GM21515 (cell line): ENCODE measurements at regions not wholly inside any gene's neighbourhood (a gene's known extent, or its start where the extent isn't known, plus 50 kb on each side); places are given as distances from the start of the nearest gene placed in this dataset.

Source experiments
- ATAC-seq: cut with Tn5 transposase; IDR thresholded peaks from one replicate; pipeline ENCODE4 v1.9.1; 2021; ENCODE audit not compliant: unreplicated experiment

- no peak for ATAC-seq
Observed at GRCh38 chr1:60394436-60394835, 320.9 kb upstream of the C1orf87 start.

DNA sequence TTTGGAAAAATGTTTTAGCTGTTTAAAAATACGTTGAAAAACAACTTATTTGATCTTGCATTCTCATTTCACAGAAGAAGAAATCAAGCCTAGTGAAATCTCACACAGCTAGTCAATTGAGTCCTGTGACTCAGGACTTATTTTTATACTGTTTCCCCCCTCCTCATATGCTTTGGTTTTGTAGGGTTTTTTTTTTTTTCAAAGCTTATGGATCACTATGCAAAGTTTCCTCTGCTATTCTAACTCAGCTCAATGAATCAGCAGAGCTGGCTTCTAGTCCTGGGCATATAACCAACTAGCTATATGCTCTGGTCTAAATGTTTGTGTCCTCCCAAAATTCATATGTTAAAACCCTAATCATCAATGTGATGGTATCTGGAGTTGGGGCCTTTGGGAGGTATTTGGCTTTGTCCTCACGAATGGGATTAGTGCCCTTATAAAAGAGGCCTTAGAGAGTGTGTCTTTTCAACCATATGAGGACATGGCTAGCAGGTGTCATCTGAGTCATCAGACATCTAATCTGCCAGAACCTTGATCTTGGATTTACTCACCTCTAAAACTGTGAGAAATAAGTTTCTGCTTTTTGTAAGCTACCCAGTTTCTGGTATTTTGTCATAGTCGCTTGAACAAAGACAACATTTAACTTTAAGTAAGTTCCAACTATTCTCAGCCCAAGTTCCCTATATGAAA, 317.2 kb upstream of the C1orf87 start:
- peak; percentile 77 for ATAC-seq

DNA sequence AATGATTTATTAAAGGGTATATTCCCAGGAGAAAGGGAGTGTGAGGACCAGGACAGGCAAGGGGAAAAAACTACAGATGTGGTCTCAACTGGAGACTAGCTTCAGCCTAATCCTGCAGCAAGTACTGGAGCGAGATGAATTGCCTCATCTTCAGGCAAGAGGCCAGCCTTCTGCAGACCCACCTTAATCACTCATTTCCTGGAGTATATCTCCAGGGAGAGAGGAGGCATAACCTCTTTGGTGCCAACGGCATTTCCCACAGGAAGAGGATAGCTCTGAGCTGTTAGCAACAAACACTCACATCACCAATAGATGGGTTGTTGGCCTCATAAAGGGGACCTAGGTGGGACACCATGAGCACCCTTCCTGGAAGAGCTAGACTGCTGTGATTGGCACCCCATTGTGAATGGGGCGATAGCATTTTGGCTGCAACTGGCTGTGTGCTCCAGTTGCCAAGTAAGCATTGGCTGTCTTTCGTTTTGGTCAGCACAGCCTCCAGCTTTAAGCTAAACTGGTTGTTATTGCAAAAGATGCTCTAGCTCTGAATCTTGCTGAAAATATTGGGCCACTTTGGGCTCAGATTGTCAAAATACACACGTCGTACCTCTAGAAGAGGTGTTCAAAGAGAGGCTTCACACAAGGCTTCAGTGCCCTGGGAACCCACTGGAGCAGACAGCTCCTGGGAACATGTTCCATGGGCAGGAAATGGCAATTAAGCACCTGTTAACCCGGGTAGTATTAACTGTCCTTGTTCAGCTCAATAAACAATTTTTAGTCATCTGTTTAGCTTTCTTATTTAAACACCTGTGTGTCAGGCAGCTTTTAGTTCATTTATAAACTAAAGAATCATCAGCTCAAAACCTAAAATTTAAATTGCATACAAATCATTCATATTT, 314.8 kb upstream of the C1orf87 start:
- no peak for ATAC-seq

DNA sequence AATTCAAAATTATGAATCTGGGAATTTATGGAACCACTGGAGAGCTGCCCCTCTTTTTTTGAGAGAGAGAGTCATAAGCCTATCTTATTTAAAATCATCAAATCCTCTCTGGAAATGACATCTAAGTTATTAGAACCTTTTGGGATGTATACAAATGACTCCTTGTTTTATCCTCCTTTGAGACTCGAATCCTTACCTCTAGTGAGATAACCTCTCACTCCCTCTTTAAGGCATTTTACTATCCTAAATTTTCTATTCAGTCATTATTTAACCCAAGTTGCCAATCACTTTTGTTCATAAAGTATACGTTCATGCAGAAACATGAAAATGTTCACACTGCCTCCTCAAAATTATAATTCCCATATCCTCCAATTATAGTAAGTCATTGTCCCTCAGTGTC, 313.6 kb upstream of the C1orf87 start:
- no peak for ATAC-seq

DNA sequence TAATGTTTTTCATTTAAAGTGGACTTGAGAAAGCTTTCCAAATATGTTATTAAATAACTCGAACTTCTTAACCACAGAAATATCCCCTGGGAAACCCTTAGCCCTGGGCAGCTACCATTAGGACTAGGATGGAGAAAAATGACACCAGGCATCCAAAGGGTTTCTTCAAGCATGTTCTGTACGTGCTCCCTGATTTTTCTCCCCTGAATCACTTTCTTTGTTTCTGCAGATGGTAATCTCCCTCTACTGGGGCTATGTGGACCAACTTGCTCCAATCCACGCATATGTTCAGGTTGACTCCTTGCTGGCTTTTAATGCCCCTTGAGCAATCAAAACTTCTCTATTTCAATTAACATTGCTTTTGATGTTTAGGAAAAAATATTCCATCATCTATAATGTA, 312.7 kb upstream of the C1orf87 start:
- ATAC-seq, result no peak

GRCh38 chr1:60376196-60376595, 302.6 kb upstream of the C1orf87 start:
- no peak for ATAC-seq

DNA sequence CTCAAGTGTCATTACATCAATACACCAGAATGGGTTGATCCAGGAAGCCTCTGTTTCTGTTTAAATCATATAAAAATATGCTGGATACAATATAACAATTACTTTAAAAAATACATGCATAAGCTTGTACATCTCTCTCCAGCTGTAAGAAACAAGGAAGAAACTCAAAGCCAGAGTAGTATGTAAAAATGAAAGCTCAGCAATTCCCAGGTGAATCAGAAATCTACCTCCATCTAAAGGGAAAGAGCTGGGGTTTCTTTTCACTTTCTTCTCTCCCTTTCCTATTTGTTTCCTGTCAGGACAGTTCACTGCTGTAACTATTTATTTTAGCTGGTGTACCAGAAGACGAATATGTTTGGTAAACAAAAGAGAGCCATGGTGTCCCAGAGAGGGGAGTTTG, 301.0 kb upstream of the C1orf87 start:
- no peak for ATAC-seq

DNA sequence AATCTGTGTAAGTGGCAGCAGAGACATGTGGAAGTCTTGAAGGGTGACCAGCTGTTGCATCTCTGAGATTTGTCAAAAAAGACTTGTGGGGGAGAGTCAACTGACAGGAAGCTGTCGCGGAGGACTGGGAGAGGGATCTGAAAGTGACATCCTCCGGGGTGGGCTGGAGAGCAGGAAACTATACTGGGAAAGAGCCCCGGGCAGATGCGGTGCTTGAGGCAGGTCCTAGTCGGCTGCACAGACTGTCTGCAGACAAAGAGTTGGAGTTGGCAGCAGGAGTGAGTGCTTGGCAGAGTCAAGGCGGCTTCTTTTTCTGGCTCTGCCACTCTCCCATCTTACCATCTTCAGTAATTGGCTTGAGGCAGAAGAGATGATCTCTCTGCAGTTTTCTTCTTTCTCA, 294.0 kb upstream of the C1orf87 start:
- ATAC-seq, result no peak

- no peak for ATAC-seq
Observed at GRCh38 chr1:60359431-60359830, 285.9 kb upstream of the C1orf87 start.

DNA sequence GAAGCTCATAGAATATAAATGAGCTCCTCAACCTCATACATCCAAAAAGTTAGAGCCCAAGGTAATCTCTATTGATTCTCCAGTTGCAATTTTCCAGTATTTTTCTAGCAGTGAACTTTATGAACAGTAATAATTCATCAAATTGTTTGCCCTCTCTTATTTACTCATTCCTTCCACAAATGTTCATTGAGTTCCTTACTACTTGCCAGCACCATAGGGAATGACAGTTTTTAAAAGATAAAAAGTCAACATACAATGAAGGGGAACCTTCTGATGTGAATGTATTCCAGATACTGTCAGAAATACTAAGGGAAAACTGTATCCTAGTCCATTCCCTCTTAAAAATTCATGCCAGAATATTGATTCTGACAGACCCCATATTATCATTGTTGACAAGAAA, 277.0 kb upstream of the C1orf87 start:
- no peak for ATAC-seq

- no peak for ATAC-seq
Observed at GRCh38 chr1:60348884-60349283, 275.3 kb upstream of the C1orf87 start.

DNA sequence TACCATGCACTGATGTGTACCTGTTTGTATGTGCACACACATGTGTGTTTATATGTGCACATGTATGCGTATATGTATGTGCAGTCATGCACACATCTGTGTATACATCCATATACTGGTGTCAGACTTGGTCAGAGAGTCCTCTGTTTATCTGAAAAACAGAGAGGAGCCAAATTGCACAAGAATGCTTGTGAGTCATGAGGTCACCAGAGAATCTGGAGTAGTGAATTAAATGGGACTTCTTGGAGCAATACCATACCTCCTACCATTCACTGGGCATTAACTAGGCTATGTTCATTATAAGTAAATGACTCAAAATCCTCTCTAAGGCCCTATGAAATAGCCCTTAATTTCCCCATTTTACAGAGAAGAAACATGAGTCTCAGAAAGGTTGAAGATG, 272.1 kb upstream of the C1orf87 start:
- ATAC-seq, result no peak

DNA sequence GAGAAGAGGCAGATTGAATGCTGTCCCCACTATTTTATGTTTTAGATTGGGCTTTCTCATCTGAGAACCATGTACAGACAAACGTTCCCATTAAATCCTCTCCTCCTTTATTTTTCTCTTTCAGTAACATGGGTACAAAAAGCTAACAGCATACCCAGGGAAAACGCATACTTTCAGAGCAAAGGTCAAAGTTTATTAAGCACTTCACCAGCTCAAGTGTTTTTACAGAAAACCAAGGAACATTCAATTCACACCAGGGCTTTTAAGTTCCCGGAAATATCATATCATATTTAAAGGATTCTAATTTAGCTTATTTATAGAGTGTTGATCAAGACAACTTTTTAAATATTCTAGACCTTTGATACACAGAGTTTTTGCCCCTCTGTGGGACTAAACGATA, 271.5 kb upstream of the C1orf87 start:
- ATAC-seq, result no peak

- no peak for ATAC-seq
Observed at GRCh38 chr1:60343736-60344135, 270.2 kb upstream of the C1orf87 start.

- no peak for ATAC-seq
Observed at GRCh38 chr1:60342569-60342968, 269.0 kb upstream of the C1orf87 start.

DNA sequence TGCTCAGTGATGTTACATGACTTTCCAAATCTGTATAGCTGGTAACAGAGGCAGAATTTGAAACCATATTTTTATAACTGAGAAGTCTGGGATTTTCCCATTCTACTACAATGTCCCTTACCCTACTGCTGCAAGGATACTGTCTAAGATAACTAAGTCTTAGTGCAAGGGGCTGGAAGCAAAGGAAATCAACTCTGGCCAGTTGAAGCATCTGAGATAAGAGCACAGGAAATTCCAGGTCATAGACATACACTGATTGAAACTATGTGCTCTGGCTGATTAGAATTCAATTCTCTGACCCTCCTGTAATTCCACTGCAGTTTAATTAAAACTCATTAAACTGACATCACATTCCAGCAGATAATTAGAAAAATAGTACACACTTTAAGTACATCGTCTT, 267.7 kb upstream of the C1orf87 start:
- no peak for ATAC-seq

GRCh38 chr1:60331647-60332046, 258.1 kb upstream of the C1orf87 start:
- no peak for ATAC-seq

- ATAC-seq, result no peak
Observed at GRCh38 chr1:60329651-60330050, 256.1 kb upstream of the C1orf87 start.

DNA sequence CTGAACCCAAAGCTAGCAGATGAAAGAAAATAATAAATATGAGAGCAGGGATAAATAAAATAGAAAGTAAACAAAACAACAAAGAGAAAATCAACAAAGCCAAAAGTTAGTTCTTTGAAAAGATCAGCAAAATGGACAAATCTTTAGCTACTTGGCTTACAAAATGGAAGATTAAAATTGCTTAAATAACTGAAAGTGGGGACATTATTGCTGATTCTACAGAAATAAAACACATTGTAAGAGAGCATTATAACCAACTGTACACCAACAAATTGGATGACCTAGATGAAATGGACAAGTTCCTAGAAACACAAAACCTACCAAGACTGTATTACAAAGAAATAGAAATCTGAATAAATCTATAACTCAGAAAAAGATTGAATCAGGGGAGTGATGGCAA, 238.3 kb upstream of the C1orf87 start:
- no peak for ATAC-seq

DNA sequence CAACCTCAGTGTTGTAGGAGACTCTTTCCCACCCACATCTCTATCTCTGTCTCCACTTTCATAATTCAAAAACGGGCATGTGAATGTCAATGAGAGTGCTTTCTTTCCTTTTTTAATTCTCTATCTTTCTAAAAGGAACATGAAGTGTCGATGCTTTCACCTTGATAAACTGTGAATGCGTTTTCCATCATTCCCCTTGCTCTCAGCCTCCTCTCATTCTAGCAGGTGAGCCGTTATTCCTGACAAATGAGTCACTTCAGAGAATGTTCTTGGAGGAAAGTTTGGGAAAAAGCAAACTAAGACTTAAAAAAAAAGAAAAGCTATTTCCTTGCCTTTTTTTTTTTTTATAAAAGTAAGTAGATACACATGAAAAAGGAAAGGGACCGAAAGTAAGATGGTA, 226.0 kb upstream of the C1orf87 start:
- ATAC-seq, result no peak

DNA sequence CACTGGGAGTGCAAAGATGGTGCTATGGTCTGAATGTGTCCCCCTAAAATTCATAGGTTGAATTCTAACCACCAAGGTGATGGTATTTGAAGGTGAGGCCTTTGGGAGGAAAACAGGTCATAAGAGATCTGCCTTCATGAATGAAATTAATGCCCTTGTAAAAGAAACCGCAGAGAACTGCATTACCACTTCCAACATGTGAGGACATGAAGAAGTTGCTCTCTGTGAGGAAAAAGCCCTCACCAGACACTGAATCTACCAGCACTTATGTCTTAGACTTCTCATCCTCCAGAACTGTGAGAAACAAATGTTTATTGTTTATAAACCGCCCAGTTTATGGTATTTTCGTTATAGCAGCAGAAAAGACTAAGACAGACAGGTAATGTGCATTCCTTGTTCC, 224.7 kb upstream of the C1orf87 start:
- no peak for ATAC-seq

DNA sequence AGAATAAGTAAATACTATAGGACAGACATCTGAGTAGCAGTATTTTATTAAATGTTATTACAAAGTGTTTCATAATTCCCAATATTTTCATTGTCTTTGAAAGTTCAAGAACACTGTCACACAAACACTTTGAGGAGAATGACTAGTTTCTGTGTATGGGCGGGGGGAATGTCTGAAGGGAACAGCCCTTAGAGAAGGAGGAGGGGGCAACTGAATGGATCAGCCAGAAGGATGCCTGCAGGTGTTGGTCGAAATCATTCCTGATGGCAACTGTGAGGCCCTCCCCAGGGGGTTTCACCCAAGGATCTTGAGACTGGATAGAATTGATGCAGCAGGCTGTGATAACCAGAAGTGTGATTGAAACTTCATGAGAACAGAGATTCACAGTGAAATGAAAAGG, 223.2 kb upstream of the C1orf87 start:
- no peak for ATAC-seq

DNA sequence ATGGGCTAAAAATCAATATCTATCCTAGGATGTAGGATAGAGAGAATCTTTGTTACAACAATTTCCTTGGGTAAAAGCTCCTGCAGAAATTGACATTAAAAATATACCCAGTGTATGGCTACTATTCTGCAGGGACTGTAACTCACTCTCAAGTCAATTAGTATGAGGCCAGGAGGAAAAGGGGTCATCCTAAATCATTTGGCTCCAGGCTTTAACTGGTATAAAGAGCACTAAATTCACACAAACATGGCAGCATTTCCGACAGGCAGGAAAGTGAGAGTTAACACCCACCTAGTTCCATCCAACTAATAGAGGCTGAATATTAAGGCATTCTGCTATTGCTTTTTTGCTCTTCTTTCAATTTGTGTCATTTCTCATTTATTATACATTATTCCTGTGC, 218.6 kb upstream of the C1orf87 start:
- no peak for ATAC-seq
